Naive thymus-derived CD4-positive, alpha-beta T cell (primary cell): ENCODE measurements at regions not wholly inside any gene's neighbourhood (a gene's known extent, or its start where the extent isn't known, plus 50 kb on each side); places are given as distances from the start of the nearest gene placed in this dataset.

Source experiments
- ATAC-seq: fragments of 150-1000 bp; cut with Tn5 transposase; 2 replicates; pipeline ENCODE4 v1.10.0; 2021; ENCODE audit warnings: mild to moderate bottlenecking, moderate library complexity
- CTCF ChIA-PET: fragments of 350-600 bp; sonication (Branson Sonifier 250); formaldehyde crosslinking; loops from one replicate; lab custom pipeline; 2021; ENCODE audit warnings: antibody characterized with exemption; lab: Charles Lee
- POLR2A ChIA-PET: fragments of 350-600 bp; sonication (Branson Sonifier 250); formaldehyde crosslinking; loops from one replicate; lab custom pipeline; 2021; ENCODE audit warnings: antibody characterized with exemption, inconsistent platforms; lab: Charles Lee
- DNase-seq, 9 donors: peaks; one replicate each; pipeline versions ENCODE4 v3.0.0 to v3.0.0-alpha.2; 2020 to 2022; ENCODE audit warnings: mixed read lengths in 1 of 9
- H3K27ac ChIP-seq: one replicate; pipeline ENCODE4 v1.7.0; 2013; ENCODE audit warnings: mild to moderate bottlenecking, low read depth, low read length, moderate library complexity
- H3K27me3 ChIP-seq, 2 donors: one replicate each; pipeline ENCODE4 v1.7.0; 2013; ENCODE audit warnings: low read length in 2 of 2, mild to moderate bottlenecking in 2 of 2, moderate library complexity in 2 of 2; ENCODE audit not compliant: control insufficient read depth in 2 of 2, insufficient read depth in 2 of 2
- H3K36me3 ChIP-seq, 3 experiments: 1 replicate in 2 of 3; 2 replicates in 1 of 3; pipeline ENCODE4 v1.7.0; 2013; ENCODE audit warnings: low read length in 3 of 3, mild to moderate bottlenecking in 3 of 3, moderate library complexity in 1 of 3; ENCODE audit not compliant: insufficient read depth in 3 of 3, control insufficient read depth in 2 of 3
- H3K4me1 ChIP-seq, 2 donors: one replicate each; pipeline ENCODE4 v1.7.0; 2013; ENCODE audit warnings: low read length in 2 of 2, mild to moderate bottlenecking in 2 of 2, moderate library complexity in 1 of 2; ENCODE audit not compliant: control insufficient read depth in 2 of 2, insufficient read depth in 2 of 2
- H3K4me3 ChIP-seq: 2 replicates; pipeline ENCODE4 v1.7.0; 2013; ENCODE audit warnings: mild to moderate bottlenecking, low read length
- H3K9me3 ChIP-seq, 3 experiments: 1 replicate in 2 of 3; 2 replicates in 1 of 3; pipeline ENCODE4 v1.7.0; 2013; ENCODE audit warnings: low read length in 3 of 3; ENCODE audit not compliant: control insufficient read depth in 2 of 3
- H3K27ac Mint-ChIP-seq, 9 donors: one replicate each; pipeline ENCODE4 v1.8.0; 2020 to 2022; ENCODE audit warnings: mixed read lengths in 9 of 9, mild to moderate bottlenecking in 8 of 9, moderate library complexity in 5 of 9, inconsistent platforms in 2 of 9
- H3K27me3 Mint-ChIP-seq, 5 donors: one replicate each; pipeline ENCODE4 v1.8.0; 2021 to 2022; ENCODE audit warnings: mixed read lengths in 5 of 5, mild to moderate bottlenecking in 1 of 5
- H3K36me3 Mint-ChIP-seq, 5 donors: one replicate each; pipeline ENCODE4 v1.8.0; 2020 to 2022; ENCODE audit warnings: mixed read lengths in 5 of 5, mild to moderate bottlenecking in 3 of 5, inconsistent platforms in 1 of 5
- H3K4me1 Mint-ChIP-seq, 7 donors: one replicate each; pipeline ENCODE4 v1.8.0; 2020 to 2022; ENCODE audit warnings: mixed read lengths in 7 of 7, mild to moderate bottlenecking in 3 of 7, inconsistent platforms in 1 of 7
- H3K4me3 Mint-ChIP-seq, 10 donors: one replicate each; pipeline ENCODE4 v1.8.0; 2020 to 2022; ENCODE audit warnings: mild to moderate bottlenecking in 10 of 10, mixed read lengths in 10 of 10, moderate library complexity in 6 of 10, inconsistent platforms in 2 of 10
- H3K9me3 Mint-ChIP-seq, 11 donors: one replicate each; pipeline ENCODE4 v1.8.0; 2020 to 2022; ENCODE audit warnings: mixed read lengths in 11 of 11, mild to moderate bottlenecking in 4 of 11, inconsistent platforms in 1 of 11, moderate library complexity in 1 of 11
- intact Hi-C, 2 donors: fragments of 100-400 bp; cut with micrococcal nuclease; formaldehyde crosslinking; loops; one replicate each; pipeline ENCODE4 v1.15.1; 2023

GRCh38 chr1:29489471-29489870, 253.1 kb downstream of the PTPRU start:
- ChIA-PET POLR2A (no interaction called here), CTCF (no interaction called here)
- DNase-seq, result no peak
- no peak for ATAC-seq
- Mint-ChIP-seq H3K4me1 (no peaks in the 10 kb centered on the region), H3K4me3 (no peak overlapping the region), H3K27me3 (peaks cover 2 to 21% (median 14%) of the 10 kb centered on the region in 5 donors), H3K36me3 (no peaks in the 10 kb centered on the region), H3K9me3 (peaks cover 0 to 4% (median 0%) of the 10 kb centered on the region in 11 donors), H3K27ac (no peak overlapping the region)
- H3K27me3 ChIP-seq, result no peaks in the 10 kb centered on the region
- no peak overlapping the region for H3K4me3 ChIP-seq
- no peaks in the 10 kb centered on the region for H3K36me3 ChIP-seq
- no peak overlapping the region for H3K27ac ChIP-seq
- H3K4me1 ChIP-seq, result no peaks in the 10 kb centered on the region
- H3K9me3 ChIP-seq, result no peaks in the 10 kb centered on the region
- intact Hi-C loops, result no loop called here

GRCh38 chr1:29488794-29489311, 252.5 kb downstream of the PTPRU start:
- intact Hi-C loops, result no loop called here
- DNase-seq (no peak), ATAC-seq (no peak)
- Histone ChIP-seq H3K9me3 (no peaks in the 10 kb centered on the region), H3K4me3 (no peak overlapping the region), H3K27me3 (no peaks in the 10 kb centered on the region), H3K27ac (no peak overlapping the region), H3K36me3 (no peaks in the 10 kb centered on the region), H3K4me1 (no peaks in the 10 kb centered on the region)
- Mint-ChIP-seq H3K4me1 (no peaks in the 10 kb centered on the region), H3K9me3 (peaks cover 0 to under 1% (median 0%) of the 10 kb centered on the region in 11 donors), H3K4me3 (no peak overlapping the region), H3K36me3 (no peaks in the 10 kb centered on the region), H3K27me3 (peaks cover 2 to 25% (median 16%) of the 10 kb centered on the region in 5 donors), H3K27ac (no peak overlapping the region)
- ChIA-PET CTCF (no interaction called here), POLR2A (no interaction called here)

GRCh38 chr1:29488086-29488793, 251.9 kb downstream of the PTPRU start:
- ATAC-seq (no peak), DNase-seq (no peak)
- CTCF ChIA-PET, result no interaction called here
- no peaks in the 10 kb centered on the region for H3K36me3 Mint-ChIP-seq
- intact Hi-C loops, result no loop called here
- no peaks in the 10 kb centered on the region for H3K4me1 Mint-ChIP-seq
- POLR2A ChIA-PET, result no interaction called here
- Histone ChIP-seq H3K27me3 (no peaks in the 10 kb centered on the region), H3K36me3 (no peaks in the 10 kb centered on the region), H3K4me3 (no peak overlapping the region), H3K4me1 (no peaks in the 10 kb centered on the region), H3K27ac (no peak overlapping the region), H3K9me3 (no peaks in the 10 kb centered on the region)
- H3K27ac Mint-ChIP-seq, result no peak overlapping the region
- no peak overlapping the region for H3K4me3 Mint-ChIP-seq
- peaks cover 2 to 25% (median 17%) of the 10 kb centered on the region in 5 donors for H3K27me3 Mint-ChIP-seq
- no peaks in the 10 kb centered on the region for H3K9me3 Mint-ChIP-seq

- Mint-ChIP-seq H3K36me3 (no peaks in the 10 kb centered on the region), H3K27ac (no peak overlapping the region), H3K4me1 (no peaks in the 10 kb centered on the region), H3K27me3 (peaks cover 2 to 25% (median 17%) of the 10 kb centered on the region in 5 donors), H3K4me3 (no peak overlapping the region), H3K9me3 (peaks cover 0 to under 1% (median 0%) of the 10 kb centered on the region in 11 donors)
- CTCF ChIA-PET, result no interaction called here
- POLR2A ChIA-PET, result no interaction called here
- Histone ChIP-seq H3K27me3 (no peaks in the 10 kb centered on the region), H3K4me1 (no peaks in the 10 kb centered on the region), H3K9me3 (no peaks in the 10 kb centered on the region), H3K36me3 (no peaks in the 10 kb centered on the region), H3K4me3 (no peak overlapping the region), H3K27ac (no peak overlapping the region)
- intact Hi-C loops, result no loop called here
- ATAC-seq (no peak), DNase-seq (no peak)
Measured at GRCh38 chr1:29487291-29487690, 251.0 kb downstream of the PTPRU start.

- DNase-seq (no peak), ATAC-seq (no peak)
- H3K36me3 ChIP-seq, result no peaks in the 10 kb centered on the region
- H3K9me3 ChIP-seq, result peaks cover 0 to 4% (median 0%) of the 10 kb centered on the region in 3 experiments
- Mint-ChIP-seq H3K4me1 (no peaks in the 10 kb centered on the region), H3K4me3 (no peak overlapping the region), H3K9me3 (peaks cover 0 to 5% (median 0%) of the 10 kb centered on the region in 11 donors), H3K27me3 (peaks cover 0 to 25% (median 25%) of the 10 kb centered on the region in 5 donors), H3K27ac (no peak overlapping the region), H3K36me3 (no peaks in the 10 kb centered on the region)
- ChIA-PET POLR2A (no interaction called here), CTCF (no interaction called here)
- H3K27ac ChIP-seq, result no peak overlapping the region
- H3K4me3 ChIP-seq, result no peak overlapping the region
- intact Hi-C loops, result no loop called here
- H3K4me1 ChIP-seq, result no peaks in the 10 kb centered on the region
- no peaks in the 10 kb centered on the region for H3K27me3 ChIP-seq
Measured at GRCh38 chr1:29485096-29485925, 249.0 kb downstream of the PTPRU start.

GRCh38 chr1:29482991-29483390, 246.7 kb downstream of the PTPRU start:
- Mint-ChIP-seq H3K4me1 (no peaks in the 10 kb centered on the region), H3K27ac (no peak overlapping the region), H3K9me3 (peaks cover 0 to 5% (median 0%) of the 10 kb centered on the region in 11 donors), H3K4me3 (no peak overlapping the region), H3K36me3 (no peaks in the 10 kb centered on the region), H3K27me3 (peaks cover 15 to 33% (median 29%) of the 10 kb centered on the region in 5 donors)
- intact Hi-C loops, result no loop called here
- Histone ChIP-seq H3K36me3 (no peaks in the 10 kb centered on the region), H3K4me1 (no peaks in the 10 kb centered on the region), H3K27me3 (peaks cover 0 to 4% of the 10 kb centered on the region in 2 donors), H3K9me3 (peaks cover 0 to 4% (median 0%) of the 10 kb centered on the region in 3 experiments), H3K27ac (no peak overlapping the region), H3K4me3 (no peak overlapping the region)
- DNase-seq (no peak), ATAC-seq (no peak)
- CTCF ChIA-PET, result interaction anchor here (0.6 kb wide), 1 partner anchor 44 kb away, joined by 3 read pairs; no protein-coding TSS in a partner anchor
- POLR2A ChIA-PET, result no interaction called here
